B cell (primary cell): ENCODE measurements at regions not wholly inside any gene's neighbourhood (a gene's known extent, or its start where the extent isn't known, plus 50 kb on each side); places are given as distances from the start of the nearest gene placed in this dataset.

ENCODE experiments used
- EZH2 ChIP-seq: IDR thresholded peaks from 2 replicates; pipeline ENCODE4 v1.6.1; 2012; ENCODE audit warnings: borderline replicate concordance, low read depth, mild to moderate bottlenecking, moderate library complexity, low read length; ENCODE audit not compliant: insufficient read depth, poor library complexity, severe bottlenecking
- TF ChIP-seq, protein P1 (sequence below): fragments of 200-600 bp; IDR thresholded peaks from one replicate; pipeline ENCODE4 v1.8.0; 2022; ENCODE audit warnings: antibody characterized with exemption, mild to moderate bottlenecking

DNA sequence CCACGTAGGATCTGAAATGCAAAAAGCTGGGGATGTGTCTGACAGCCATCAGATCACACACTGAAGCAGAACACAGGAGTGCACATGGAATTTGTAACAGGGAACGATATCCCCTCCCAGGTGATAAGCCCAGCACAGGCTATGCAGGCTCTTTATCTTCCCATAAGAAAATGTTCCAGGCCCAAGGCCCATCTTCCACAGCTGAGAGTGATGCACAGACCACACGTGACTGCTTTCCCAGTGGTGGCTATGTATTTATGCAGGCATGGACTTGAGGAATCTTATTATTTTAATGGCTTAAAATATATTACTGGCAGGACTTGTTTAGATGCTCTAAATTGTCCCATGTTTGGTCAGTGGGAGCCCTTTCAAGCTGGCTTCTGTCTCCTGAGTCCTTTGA is 70.5 kb upstream of the AFF3 start:
- TF ChIP-seq, protein P1, sequence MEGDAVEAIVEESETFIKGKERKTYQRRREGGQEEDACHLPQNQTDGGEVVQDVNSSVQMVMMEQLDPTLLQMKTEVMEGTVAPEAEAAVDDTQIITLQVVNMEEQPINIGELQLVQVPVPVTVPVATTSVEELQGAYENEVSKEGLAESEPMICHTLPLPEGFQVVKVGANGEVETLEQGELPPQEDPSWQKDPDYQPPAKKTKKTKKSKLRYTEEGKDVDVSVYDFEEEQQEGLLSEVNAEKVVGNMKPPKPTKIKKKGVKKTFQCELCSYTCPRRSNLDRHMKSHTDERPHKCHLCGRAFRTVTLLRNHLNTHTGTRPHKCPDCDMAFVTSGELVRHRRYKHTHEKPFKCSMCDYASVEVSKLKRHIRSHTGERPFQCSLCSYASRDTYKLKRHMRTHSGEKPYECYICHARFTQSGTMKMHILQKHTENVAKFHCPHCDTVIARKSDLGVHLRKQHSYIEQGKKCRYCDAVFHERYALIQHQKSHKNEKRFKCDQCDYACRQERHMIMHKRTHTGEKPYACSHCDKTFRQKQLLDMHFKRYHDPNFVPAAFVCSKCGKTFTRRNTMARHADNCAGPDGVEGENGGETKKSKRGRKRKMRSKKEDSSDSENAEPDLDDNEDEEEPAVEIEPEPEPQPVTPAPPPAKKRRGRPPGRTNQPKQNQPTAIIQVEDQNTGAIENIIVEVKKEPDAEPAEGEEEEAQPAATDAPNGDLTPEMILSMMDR, result no peak
- no peak for TF ChIP-seq EZH2
